ENCODE measurements at regions not wholly inside any gene's neighbourhood (a gene's known extent, or its start where the extent isn't known, plus 50 kb on each side); places are given as distances from the start of the nearest gene placed in this dataset.

DNA sequence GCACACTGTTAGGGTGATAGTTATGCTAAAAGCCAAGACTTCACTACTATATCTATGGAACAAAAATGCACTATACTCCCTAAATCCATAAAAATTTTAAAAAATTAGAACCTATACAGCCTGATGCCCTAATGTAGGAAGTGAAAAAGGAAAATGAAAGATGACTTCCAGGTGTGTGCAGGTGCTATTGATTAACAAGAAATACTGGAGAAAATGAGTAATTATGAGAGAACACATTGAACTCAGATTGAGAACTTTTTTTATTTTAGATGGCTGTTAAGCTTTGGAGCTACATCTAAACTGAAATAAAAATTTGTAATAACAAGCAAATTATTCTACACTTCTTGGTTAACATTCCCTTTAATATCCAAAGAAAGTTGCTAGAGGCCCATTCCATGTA is 1015.7 kb downstream of the PCDH9 start (continued):
- TF ChIP-seq, protein P1, sequence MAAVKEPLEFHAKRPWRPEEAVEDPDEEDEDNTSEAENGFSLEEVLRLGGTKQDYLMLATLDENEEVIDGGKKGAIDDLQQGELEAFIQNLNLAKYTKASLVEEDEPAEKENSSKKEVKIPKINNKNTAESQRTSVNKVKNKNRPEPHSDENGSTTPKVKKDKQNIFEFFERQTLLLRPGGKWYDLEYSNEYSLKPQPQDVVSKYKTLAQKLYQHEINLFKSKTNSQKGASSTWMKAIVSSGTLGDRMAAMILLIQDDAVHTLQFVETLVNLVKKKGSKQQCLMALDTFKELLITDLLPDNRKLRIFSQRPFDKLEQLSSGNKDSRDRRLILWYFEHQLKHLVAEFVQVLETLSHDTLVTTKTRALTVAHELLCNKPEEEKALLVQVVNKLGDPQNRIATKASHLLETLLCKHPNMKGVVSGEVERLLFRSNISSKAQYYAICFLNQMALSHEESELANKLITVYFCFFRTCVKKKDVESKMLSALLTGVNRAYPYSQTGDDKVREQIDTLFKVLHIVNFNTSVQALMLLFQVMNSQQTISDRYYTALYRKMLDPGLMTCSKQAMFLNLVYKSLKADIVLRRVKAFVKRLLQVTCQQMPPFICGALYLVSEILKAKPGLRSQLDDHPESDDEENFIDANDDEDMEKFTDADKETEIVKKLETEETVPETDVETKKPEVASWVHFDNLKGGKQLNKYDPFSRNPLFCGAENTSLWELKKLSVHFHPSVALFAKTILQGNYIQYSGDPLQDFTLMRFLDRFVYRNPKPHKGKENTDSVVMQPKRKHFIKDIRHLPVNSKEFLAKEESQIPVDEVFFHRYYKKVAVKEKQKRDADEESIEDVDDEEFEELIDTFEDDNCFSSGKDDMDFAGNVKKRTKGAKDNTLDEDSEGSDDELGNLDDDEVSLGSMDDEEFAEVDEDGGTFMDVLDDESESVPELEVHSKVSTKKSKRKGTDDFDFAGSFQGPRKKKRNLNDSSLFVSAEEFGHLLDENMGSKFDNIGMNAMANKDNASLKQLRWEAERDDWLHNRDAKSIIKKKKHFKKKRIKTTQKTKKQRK (IDR thresholded peaks at IDR 0.05; ENCODE audit: low read depth, low read length) = no peak
- TF ChIP-seq ZNF207 (IDR thresholded peaks at IDR 0.05; ENCODE audit: borderline replicate concordance) (no peak), E4F1 (IDR thresholded peaks at IDR 0.05; ENCODE audit: borderline replicate concordance, partially characterized antibody) (no peak), CBX3 (IDR thresholded peaks at IDR 0.05; ENCODE audit: borderline replicate concordance, low read depth) (no peak)
- TF ChIP-seq, protein P2, sequence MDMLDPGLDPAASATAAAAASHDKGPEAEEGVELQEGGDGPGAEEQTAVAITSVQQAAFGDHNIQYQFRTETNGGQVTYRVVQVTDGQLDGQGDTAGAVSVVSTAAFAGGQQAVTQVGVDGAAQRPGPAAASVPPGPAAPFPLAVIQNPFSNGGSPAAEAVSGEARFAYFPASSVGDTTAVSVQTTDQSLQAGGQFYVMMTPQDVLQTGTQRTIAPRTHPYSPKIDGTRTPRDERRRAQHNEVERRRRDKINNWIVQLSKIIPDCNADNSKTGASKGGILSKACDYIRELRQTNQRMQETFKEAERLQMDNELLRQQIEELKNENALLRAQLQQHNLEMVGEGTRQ (IDR thresholded peaks at IDR 0.05; ENCODE audit: borderline replicate concordance, low read depth, low read length) = no peak
